A673 (cell line): ENCODE measurements at regions not wholly inside any gene's neighbourhood (a gene's known extent, or its start where the extent isn't known, plus 50 kb on each side); places are given as distances from the start of the nearest gene placed in this dataset.

Source experiments
- BruUV-seq: library from RNA; stranded (reverse); fragments of 400-500 nt; replicated peaks from 2 replicates; lab custom pipeline; 2021; lab: Mats Ljungman, UMichigan
- CTCF ChIA-PET: fragments of 300-600 bp; sonication (Branson Sonifier 250); formaldehyde crosslinking; loops from one replicate; lab custom pipeline; 2022; ENCODE audit warnings: antibody characterized with exemption; lab: Charles Lee
- POLR2A ChIA-PET: fragments of 300-600 bp; sonication (Branson Sonifier 250); formaldehyde crosslinking; loops from one replicate; lab custom pipeline; 2022; ENCODE audit warnings: antibody characterized with exemption; ENCODE audit not compliant: low non-redundant PET; lab: Charles Lee
- DNase-seq: peaks from one replicate; pipeline ENCODE4 v3.0.0-alpha.2; 2015; ENCODE audit warnings: low spot score
- H3K27ac ChIP-seq: fragments of 200-600 bp; sonication (generic); 2 replicates; pipeline ENCODE4 v1.5.1; 2016; ENCODE audit warnings: mixed run types, low read depth, mild to moderate bottlenecking, mixed read lengths, antibody characterized with exemption, low read length; ENCODE audit not compliant: poor library complexity, severe bottlenecking
- H3K27me3 ChIP-seq: fragments of 200-600 bp; sonication (generic); replicated peaks from 2 replicates; pipeline ENCODE4 v1.6.1; 2017; ENCODE audit warnings: mixed run types, low read depth, mild to moderate bottlenecking, mixed read lengths, antibody characterized with exemption, low read length; ENCODE audit not compliant: insufficient read depth, poor library complexity
- H3K36me3 ChIP-seq: fragments of 200-600 bp; sonication (generic); 2 replicates; pipeline ENCODE4 v1.6.1; 2016; ENCODE audit warnings: mixed run types, mild to moderate bottlenecking, mixed read lengths, antibody characterized with exemption, low read length; ENCODE audit not compliant: insufficient read depth, poor library complexity, severe bottlenecking
- H3K4me1 ChIP-seq: fragments of 200-600 bp; sonication (generic); 2 replicates; pipeline ENCODE4 v1.6.1; 2017; ENCODE audit warnings: mixed run types, mild to moderate bottlenecking, mixed read lengths, antibody characterized with exemption, low read length; ENCODE audit not compliant: insufficient read depth, poor library complexity, severe bottlenecking
- H3K4me3 ChIP-seq: fragments of 200-600 bp; sonication (generic); 2 replicates; pipeline ENCODE4 v1.5.1; 2016; ENCODE audit warnings: low read depth, mixed run types, mild to moderate bottlenecking, mixed read lengths, low read length; ENCODE audit not compliant: poor library complexity, severe bottlenecking
- H3K9me3 ChIP-seq: fragments of 200-600 bp; sonication (generic); 2 replicates; pipeline ENCODE4 v1.6.1; 2016; ENCODE audit warnings: mixed run types, low read depth, mild to moderate bottlenecking, mixed read lengths, antibody characterized with exemption, low read length; ENCODE audit not compliant: poor library complexity, severe bottlenecking
- CTCF ChIP-seq: fragments of 300-800, 200-600 bp; sonication (generic); conservative IDR thresholded peaks from 2 replicates; pipeline ENCODE4 v1.5.1; 2017; ENCODE audit warnings: low read depth, mild to moderate bottlenecking, antibody characterized with exemption, low read length, moderate library complexity, mixed read lengths
- EZH2 ChIP-seq: fragments of 200-600 bp; sonication (generic); IDR thresholded peaks from 2 replicates; pipeline ENCODE4 v1.6.1; 2017; ENCODE audit warnings: borderline replicate concordance, low read depth, mild to moderate bottlenecking, mixed read lengths, antibody characterized with exemption, low read length; ENCODE audit not compliant: poor library complexity, severe bottlenecking
- intact Hi-C: fragments of 100-400 bp; cut with micrococcal nuclease; formaldehyde crosslinking; loops from one replicate; pipeline ENCODE4 v1.10.0; 2022; ENCODE audit not compliant: unreplicated experiment

DNA sequence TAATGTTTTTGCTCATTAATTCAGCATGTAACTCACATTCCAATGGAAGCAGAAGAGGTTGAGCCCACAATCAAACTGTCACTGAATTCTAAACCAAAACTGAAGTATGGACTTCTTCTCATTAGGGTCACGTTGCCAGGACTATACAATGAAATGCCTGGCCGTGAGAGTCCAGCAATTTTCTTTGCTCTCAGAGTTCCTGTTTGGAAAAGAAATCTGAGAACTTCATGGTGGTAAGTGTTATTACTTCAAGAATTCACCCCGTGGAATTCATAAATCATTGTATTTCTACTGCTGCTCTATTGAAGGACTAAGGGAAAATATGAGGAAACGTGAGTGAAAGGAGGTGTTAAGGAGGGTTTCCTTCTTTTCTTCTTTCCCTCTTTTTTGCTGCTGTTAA, 441.8 kb upstream of the AKR1E2 start:
- intact Hi-C loops, result no loop called here
- peak overlapping the region; percentile 52 for H3K27ac ChIP-seq

GRCh38 chr10:4383651-4384098, 442.3 kb upstream of the AKR1E2 start:
- Histone ChIP-seq H3K4me3 (peak overlapping the region; percentile 9), H3K36me3 (no peaks in the 10 kb centered on the region), H3K27me3 (peaks cover 2% of the 10 kb centered on the region), H3K27ac (peak overlapping the region; percentile 52), H3K4me1 (peaks cover 17% of the 10 kb centered on the region), H3K9me3 (no peaks in the 10 kb centered on the region)
- no TSS peak for BruUV-seq
- CTCF ChIA-PET, result no interaction called here
- POLR2A ChIA-PET, result no interaction called here
- peak; percentile 71 for DNase-seq
- TF ChIP-seq CTCF (no peak), EZH2 (no peak)
- intact Hi-C loops, result no loop called here

More for the DNA sequence above, 441.8 kb upstream of the AKR1E2 start:
- DNase-seq, result peak; percentile 34
- Histone ChIP-seq H3K27me3 (peaks cover 6% of the 10 kb centered on the region), H3K9me3 (no peaks in the 10 kb centered on the region), H3K4me1 (peaks cover 17% of the 10 kb centered on the region), H3K4me3 (peak overlapping the region; percentile 9), H3K36me3 (no peaks in the 10 kb centered on the region)
- CTCF ChIA-PET, result no interaction called here
- no TSS peak for BruUV-seq
- TF ChIP-seq EZH2, result no peak
- no peak for TF ChIP-seq CTCF
- POLR2A ChIA-PET, result no interaction called here

- H3K9me3 ChIP-seq, result no peaks in the 10 kb centered on the region
- no peak overlapping the region for H3K27ac ChIP-seq
- no peak overlapping the region for H3K4me3 ChIP-seq
- H3K36me3 ChIP-seq, result no peaks in the 10 kb centered on the region
- ChIA-PET POLR2A (no interaction called here), CTCF (no interaction called here)
- intact Hi-C loops, result no loop called here
- BruUV-seq, result no TSS peak
- no peak for DNase-seq
- TF ChIP-seq EZH2, result no peak
- TF ChIP-seq CTCF, result no peak
- H3K27me3 ChIP-seq, result no peaks in the 10 kb centered on the region
- peaks cover 17% of the 10 kb centered on the region for H3K4me1 ChIP-seq
Measured at GRCh38 chr10:4382811-4383210, 443.2 kb upstream of the AKR1E2 start.
